ENCODE measurements at regions not wholly inside any gene's neighbourhood (a gene's known extent, or its start where the extent isn't known, plus 50 kb on each side); places are given as distances from the start of the nearest gene placed in this dataset.

DNA sequence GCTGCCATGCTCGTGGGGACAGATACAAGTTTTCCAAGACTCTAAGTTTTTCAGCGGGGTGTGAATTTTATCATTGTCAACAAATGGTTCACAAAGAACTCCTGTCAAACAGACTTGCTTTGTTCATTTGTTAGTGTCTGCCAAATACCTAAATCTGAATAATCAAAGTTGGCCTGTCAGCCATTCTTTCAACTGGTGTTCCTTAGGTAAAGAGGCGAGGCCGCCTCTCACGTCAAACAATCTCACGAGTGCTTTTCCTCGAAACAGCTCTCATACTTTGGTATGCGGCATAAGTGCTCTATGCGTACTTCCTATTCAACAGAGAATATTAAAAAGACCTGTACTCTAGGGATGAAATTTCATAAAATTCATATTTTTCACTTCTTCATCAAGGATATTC lies 51.4 kb upstream of the KANK4 start:
- DNase-seq (ENCODE audit: low read depth), result no peak
- Histone ChIP-seq H3K9me3 (ENCODE audit: control insufficient read depth, low read length) (peaks cover 6% of the 10 kb centered on the region), H3K27me3 (replicated peaks; ENCODE audit: control insufficient read depth, insufficient read depth, low read length) (peaks cover 8% of the 10 kb centered on the region)

DNA sequence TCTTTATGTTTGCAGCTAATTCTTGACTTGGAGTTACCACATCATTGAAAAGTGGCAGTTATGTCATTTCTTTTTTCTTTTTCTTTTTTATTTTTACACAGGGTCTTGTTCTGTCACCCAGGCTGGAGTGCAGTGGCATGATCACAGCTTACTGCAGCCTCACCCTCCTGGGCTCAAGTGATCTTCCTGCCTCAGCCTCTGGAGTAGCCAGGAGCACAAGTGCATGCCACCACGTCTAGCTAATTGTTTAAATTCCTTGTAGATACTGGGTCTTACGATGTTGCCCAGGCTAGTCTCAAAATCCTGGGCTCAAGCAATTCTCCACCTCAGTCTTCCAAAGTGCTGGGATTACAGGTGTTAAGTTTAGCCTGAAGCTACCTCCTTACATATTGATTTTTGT lies 52.1 kb upstream of the KANK4 start:
- peaks cover 8% of the 10 kb centered on the region for H3K27me3 ChIP-seq (replicated peaks; ENCODE audit: control insufficient read depth, insufficient read depth, low read length)
- no peaks in the 10 kb centered on the region for H3K4me1 ChIP-seq (ENCODE audit: control insufficient read depth, insufficient read depth, low read length)
- H3K36me3 ChIP-seq (ENCODE audit: control insufficient read depth, insufficient read depth, low read length, severe bottlenecking), result no peaks in the 10 kb centered on the region
- no peak for DNase-seq (ENCODE audit: low read depth)
- no peak overlapping the region for H3K4me3 ChIP-seq (ENCODE audit: low read length)
- no peak overlapping the region for H3K9ac ChIP-seq (ENCODE audit: low read length)
- peaks cover 6% of the 10 kb centered on the region for H3K9me3 ChIP-seq (ENCODE audit: control insufficient read depth, low read length)

More for the DNA sequence above, 51.4 kb upstream of the KANK4 start:
- Histone ChIP-seq H3K9ac (ENCODE audit: low read length) (no peak overlapping the region), H3K4me3 (ENCODE audit: low read length) (no peak overlapping the region), H3K4me1 (ENCODE audit: control insufficient read depth, insufficient read depth, low read length) (no peaks in the 10 kb centered on the region), H3K36me3 (ENCODE audit: control insufficient read depth, insufficient read depth, low read length, severe bottlenecking) (no peaks in the 10 kb centered on the region)

DNA sequence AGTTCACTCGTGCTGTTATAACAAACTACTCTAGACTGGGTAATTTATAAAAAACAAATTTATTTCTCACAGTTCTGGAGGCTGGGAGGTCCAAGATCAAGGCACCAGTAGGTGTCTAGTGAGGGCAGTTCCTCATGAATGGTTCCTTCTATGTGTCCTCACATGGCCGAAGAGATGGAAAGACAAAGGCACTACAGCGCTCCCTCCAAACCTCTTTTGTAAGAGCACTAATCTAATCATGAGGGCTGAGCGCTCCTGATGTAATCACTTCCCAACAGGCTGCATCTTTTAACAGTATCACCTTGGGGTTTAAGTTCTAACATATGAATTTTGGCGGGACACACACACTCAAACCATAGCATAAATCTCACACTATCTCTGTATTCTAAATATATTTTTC lies 54.0 kb upstream of the KANK4 start:
- Histone ChIP-seq H3K36me3 (ENCODE audit: control insufficient read depth, insufficient read depth, low read length, severe bottlenecking) (no peaks in the 10 kb centered on the region), H3K9me3 (ENCODE audit: control insufficient read depth, low read length) (peaks cover 9% of the 10 kb centered on the region)
- no peak for DNase-seq (ENCODE audit: low read depth)

DNA sequence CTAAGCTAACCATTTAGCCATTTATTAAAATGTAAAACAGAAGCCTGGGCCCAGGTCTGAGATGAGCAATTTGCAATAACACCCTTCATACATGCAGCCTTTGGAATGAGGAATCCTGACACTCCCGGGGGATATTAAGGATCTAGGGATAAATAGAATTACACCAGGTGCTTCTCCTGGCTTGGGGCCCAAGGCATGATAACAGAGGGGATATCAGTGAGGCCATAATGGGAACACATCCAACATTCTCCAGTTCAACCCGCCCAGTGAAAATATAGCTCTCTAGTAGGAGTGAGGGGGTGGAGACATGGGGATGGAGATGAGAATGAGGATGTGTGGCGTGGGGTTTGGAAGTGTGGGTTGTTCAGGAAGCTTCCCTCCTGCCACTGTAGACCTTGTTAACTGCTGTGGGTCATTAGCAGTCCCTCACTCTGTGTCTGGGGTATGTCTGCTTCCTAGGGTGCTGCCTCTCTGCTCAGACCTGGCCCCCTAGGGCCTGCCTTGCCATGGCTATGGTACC lies 57.9 kb upstream of the KANK4 start:
- no peak for DNase-seq (ENCODE audit: low read depth)

More for the DNA sequence above, 54.0 kb upstream of the KANK4 start:
- no peak overlapping the region for H3K4me3 ChIP-seq (ENCODE audit: low read length)
- peaks cover 8% of the 10 kb centered on the region for H3K27me3 ChIP-seq (replicated peaks; ENCODE audit: control insufficient read depth, insufficient read depth, low read length)
- H3K4me1 ChIP-seq (ENCODE audit: control insufficient read depth, insufficient read depth, low read length), result no peaks in the 10 kb centered on the region
- no peak overlapping the region for H3K9ac ChIP-seq (ENCODE audit: low read length)

DNA sequence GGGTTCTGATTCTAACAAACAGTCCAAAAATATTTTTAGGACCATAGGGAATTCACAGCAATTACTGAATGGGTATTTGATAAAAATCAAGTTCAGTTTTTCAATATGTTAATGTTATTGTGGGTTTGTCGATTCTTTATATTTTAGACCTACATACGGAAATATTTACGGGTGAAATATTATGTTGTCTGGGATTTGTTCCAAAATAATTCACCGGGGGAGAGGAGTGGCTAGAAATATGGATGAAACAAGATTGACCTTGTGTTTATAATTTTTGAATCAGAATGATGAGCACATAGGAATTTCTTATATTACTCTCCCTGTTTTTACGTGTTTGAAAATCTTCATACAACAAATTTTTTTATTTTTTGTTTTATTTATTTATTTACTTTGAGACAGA lies 56.7 kb upstream of the USP1 start:
- H3K9ac ChIP-seq (ENCODE audit: low read length), result no peak overlapping the region
- no peaks in the 10 kb centered on the region for H3K27me3 ChIP-seq (replicated peaks; ENCODE audit: control insufficient read depth, insufficient read depth, low read length)
- peaks cover 14% of the 10 kb centered on the region for H3K9me3 ChIP-seq (ENCODE audit: control insufficient read depth, low read length)
- no peak for DNase-seq (ENCODE audit: low read depth)
- H3K4me1 ChIP-seq (ENCODE audit: control insufficient read depth, insufficient read depth, low read length), result peaks cover 10% of the 10 kb centered on the region
- no peaks in the 10 kb centered on the region for H3K36me3 ChIP-seq (ENCODE audit: control insufficient read depth, insufficient read depth, low read length, severe bottlenecking)
- H3K4me3 ChIP-seq (ENCODE audit: low read length), result no peak overlapping the region

More for the DNA sequence above, 57.9 kb upstream of the KANK4 start:
- Histone ChIP-seq H3K27me3 (replicated peaks; ENCODE audit: control insufficient read depth, insufficient read depth, low read length) (no peaks in the 10 kb centered on the region), H3K4me3 (ENCODE audit: low read length) (no peak overlapping the region), H3K9me3 (ENCODE audit: control insufficient read depth, low read length) (peaks cover 14% of the 10 kb centered on the region), H3K9ac (ENCODE audit: low read length) (no peak overlapping the region), H3K4me1 (ENCODE audit: control insufficient read depth, insufficient read depth, low read length) (no peaks in the 10 kb centered on the region), H3K36me3 (ENCODE audit: control insufficient read depth, insufficient read depth, low read length, severe bottlenecking) (no peaks in the 10 kb centered on the region)

DNA sequence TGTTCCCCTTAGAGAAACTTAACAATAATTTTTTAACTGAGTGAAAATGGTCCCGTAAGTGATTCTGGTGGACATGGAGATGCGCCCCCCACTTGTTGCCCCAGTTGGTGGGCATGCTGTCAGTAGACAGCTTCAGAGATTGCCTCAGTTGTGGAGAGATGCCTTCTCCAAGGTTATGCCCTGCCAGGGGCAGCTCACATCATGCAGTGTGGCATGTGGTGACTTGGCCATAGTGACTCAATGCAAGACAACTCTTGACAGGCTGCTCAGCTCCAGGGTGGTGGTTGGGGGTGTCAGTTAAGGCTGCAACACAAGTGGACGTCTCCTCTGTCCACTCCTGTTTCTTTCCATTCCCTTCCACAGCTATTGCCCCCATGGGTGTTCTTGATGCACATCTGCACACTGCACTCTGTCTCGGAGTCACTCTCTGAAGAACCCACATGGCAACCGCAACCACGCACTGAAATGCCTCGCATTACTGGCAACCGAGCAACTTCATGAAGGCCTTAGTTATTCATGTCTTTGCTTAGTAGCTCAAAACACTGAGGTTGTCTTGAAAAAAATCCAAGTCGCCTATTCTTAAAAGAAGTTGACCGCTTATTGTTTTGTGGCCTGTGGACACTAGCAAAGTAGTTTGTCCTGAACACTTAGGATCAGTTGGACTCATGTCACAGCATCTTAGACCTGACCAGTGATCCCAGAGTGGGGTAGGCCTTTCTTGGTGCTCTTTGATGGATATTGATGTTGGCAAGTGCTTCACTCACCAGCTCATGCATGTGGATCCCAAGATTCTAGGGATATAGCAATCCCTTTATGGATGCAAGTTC lies 54.8 kb upstream of the USP1 start:
- peaks cover 28% of the 10 kb centered on the region for H3K4me1 ChIP-seq (ENCODE audit: control insufficient read depth, insufficient read depth, low read length)
- no peak overlapping the region for H3K4me3 ChIP-seq (ENCODE audit: low read length)
- H3K36me3 ChIP-seq (ENCODE audit: control insufficient read depth, insufficient read depth, low read length, severe bottlenecking), result no peaks in the 10 kb centered on the region
- peaks cover 14% of the 10 kb centered on the region for H3K9me3 ChIP-seq (ENCODE audit: control insufficient read depth, low read length)
- H3K27me3 ChIP-seq (replicated peaks; ENCODE audit: control insufficient read depth, insufficient read depth, low read length), result no peaks in the 10 kb centered on the region
- DNase-seq (ENCODE audit: low read depth), result no peak
- H3K9ac ChIP-seq (ENCODE audit: low read length), result no peak overlapping the region

DNA sequence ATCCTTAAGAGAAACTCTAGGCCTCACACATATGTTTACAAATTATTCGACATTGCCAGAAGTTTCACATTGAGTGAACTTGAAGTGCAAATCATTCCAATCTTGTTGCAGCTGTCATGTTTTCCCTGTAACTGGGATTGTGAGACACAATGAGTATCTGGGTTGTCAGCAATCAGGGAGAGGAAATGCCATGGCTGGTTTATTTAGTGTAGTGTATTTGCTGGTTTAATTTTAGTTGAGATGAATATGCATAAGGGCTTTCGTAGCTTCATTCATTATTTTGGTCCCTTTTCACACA lies 54.2 kb upstream of the USP1 start:
- Histone ChIP-seq H3K9me3 (ENCODE audit: control insufficient read depth, low read length) (peaks cover 11% of the 10 kb centered on the region), H3K9ac (ENCODE audit: low read length) (no peak overlapping the region), H3K36me3 (ENCODE audit: control insufficient read depth, insufficient read depth, low read length, severe bottlenecking) (no peaks in the 10 kb centered on the region), H3K4me1 (ENCODE audit: control insufficient read depth, insufficient read depth, low read length) (peaks cover 32% of the 10 kb centered on the region), H3K27me3 (replicated peaks; ENCODE audit: control insufficient read depth, insufficient read depth, low read length) (peaks cover 4% of the 10 kb centered on the region), H3K4me3 (ENCODE audit: low read length) (no peak overlapping the region)
- DNase-seq (ENCODE audit: low read depth), result peak; percentile 15

DNA sequence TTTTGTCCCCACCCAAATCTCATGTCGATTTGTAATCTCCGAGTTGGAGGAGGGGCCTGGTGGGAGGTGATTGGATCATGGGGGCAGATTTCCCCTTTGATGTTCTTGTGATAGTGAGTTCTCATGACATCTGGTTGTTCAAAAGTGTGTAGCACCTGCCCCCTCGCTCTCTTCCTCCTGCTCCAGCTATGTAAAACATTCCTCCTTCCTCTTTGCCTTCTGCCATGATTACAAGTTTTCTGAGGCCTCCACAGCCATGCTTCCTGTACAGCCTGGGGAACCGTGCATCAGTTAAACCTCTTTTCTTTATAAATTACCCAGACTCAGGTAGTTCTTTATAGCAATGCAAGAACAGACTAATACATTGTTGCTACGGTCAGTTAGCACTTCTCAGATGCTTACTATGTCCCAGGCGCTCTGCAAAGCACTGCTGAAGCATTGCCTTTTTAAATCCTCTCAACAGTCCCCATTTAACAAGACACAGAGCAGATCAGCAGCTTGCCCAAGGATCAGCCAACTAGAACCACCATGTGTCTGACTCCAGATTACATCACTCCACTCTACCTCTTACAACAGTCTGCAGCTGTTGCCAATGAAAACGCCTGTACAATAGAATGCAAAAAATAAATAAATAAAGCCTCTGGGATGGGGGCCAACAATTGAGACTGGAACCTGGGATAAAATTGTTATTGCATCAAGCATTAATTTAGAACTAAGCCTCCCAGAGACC lies 52.4 kb upstream of the USP1 start:
- Histone ChIP-seq H3K4me3 (ENCODE audit: low read length) (no peak overlapping the region), H3K36me3 (ENCODE audit: control insufficient read depth, insufficient read depth, low read length, severe bottlenecking) (no peaks in the 10 kb centered on the region), H3K9me3 (ENCODE audit: control insufficient read depth, low read length) (no peaks in the 10 kb centered on the region), H3K9ac (ENCODE audit: low read length) (no peak overlapping the region), H3K27me3 (replicated peaks; ENCODE audit: control insufficient read depth, insufficient read depth, low read length) (peaks cover 4% of the 10 kb centered on the region), H3K4me1 (ENCODE audit: control insufficient read depth, insufficient read depth, low read length) (peaks cover 32% of the 10 kb centered on the region)
- DNase-seq (ENCODE audit: low read depth), result peak; percentile 98

DNA sequence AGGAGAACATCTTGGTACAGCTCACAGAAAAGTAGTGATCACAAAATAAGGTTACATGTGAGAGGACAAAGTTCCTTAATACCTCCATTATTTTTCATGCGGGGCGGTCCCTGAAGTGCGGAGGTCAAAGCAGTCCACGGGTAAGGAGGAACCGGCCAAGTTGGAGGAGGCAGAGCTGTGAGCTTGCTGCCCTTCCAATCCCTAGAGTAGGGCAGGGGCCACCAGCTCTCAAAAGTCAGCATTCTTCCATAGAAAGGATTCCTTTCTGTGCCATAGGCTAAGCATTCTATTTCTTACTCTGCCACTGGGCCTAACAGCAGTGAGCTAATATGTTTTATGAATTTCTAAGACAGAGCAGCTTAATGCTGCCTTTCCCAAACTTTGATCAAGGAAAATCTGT lies 50.9 kb upstream of the USP1 start:
- H3K4me1 ChIP-seq (ENCODE audit: control insufficient read depth, insufficient read depth, low read length), result peaks cover 32% of the 10 kb centered on the region
- H3K4me3 ChIP-seq (ENCODE audit: low read length), result peak overlapping the region; percentile 37
- no peaks in the 10 kb centered on the region for H3K36me3 ChIP-seq (ENCODE audit: control insufficient read depth, insufficient read depth, low read length, severe bottlenecking)
- no peak for DNase-seq (ENCODE audit: low read depth)
- H3K9me3 ChIP-seq (ENCODE audit: control insufficient read depth, low read length), result no peaks in the 10 kb centered on the region
- peaks cover 4% of the 10 kb centered on the region for H3K27me3 ChIP-seq (replicated peaks; ENCODE audit: control insufficient read depth, insufficient read depth, low read length)
- H3K9ac ChIP-seq (ENCODE audit: low read length), result peak overlapping the region; percentile 51

DNA sequence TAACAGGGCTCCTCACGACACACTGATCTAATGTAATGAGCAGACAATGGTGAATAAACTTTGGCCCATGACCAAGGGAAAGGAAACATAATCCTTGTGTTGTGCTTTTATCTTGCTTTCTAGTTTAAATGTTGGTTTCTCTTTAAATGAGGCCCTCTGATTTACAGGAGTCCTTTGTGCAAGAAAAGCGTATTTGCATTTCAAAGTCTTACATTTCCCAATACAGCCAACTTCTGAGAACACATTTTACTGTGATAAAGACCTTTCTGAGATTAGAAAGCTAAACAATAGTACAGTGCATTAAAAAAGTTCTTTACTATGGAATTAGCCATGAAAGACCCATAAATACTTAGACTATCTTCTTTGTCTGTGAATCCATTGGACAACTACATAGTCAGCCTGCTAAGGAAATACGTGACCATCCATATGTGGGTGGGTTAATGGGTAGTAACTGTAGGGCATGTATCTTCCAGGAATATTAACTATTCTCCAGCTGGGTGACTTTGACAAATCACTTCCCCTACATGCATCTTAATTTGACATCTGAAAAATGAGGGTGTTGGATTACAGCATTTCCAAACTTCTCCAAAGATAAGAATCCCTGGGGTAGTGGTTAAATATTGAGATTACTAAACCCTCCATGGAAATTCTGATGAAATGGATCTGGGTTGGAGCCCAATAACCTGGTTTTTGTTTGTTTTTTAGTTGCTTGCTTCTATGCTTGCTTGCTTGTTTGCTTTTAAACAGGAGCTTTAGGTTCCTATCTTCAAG lies 50.3 kb upstream of the USP1 start:
- Histone ChIP-seq H3K4me1 (ENCODE audit: control insufficient read depth, insufficient read depth, low read length) (peaks cover 32% of the 10 kb centered on the region), H3K27me3 (replicated peaks; ENCODE audit: control insufficient read depth, insufficient read depth, low read length) (peaks cover 8% of the 10 kb centered on the region), H3K4me3 (ENCODE audit: low read length) (peak overlapping the region; percentile 37), H3K36me3 (ENCODE audit: control insufficient read depth, insufficient read depth, low read length, severe bottlenecking) (no peaks in the 10 kb centered on the region), H3K9ac (ENCODE audit: low read length) (peak overlapping the region; percentile 51), H3K9me3 (ENCODE audit: control insufficient read depth, low read length) (no peaks in the 10 kb centered on the region)
- peak; percentile 80 for DNase-seq (ENCODE audit: low read depth)

Measured in adipocyte (in vitro differentiated cells).